Thyroid gland (tissue), 4 donors: ENCODE measurements at regions not wholly inside any gene's neighbourhood (a gene's known extent, or its start where the extent isn't known, plus 50 kb on each side); places are given as distances from the start of the nearest gene placed in this dataset.

Experiments used
- DNase-seq, 2 donors: peaks; one replicate each; pipeline ENCODE4 v3.0.0-alpha.2; 2019
- H3K27ac ChIP-seq, 3 donors: fragments of 200-600 bp; sonication (generic); 1 replicate in 2 of 3; 2 replicates in 1 of 3; pipeline ENCODE4 v1.5.1; 2016 to 2019; ENCODE audit warnings: mild to moderate bottlenecking in 1 of 3, moderate library complexity in 1 of 3
- H3K27me3 ChIP-seq: fragments of 200-600 bp; sonication (generic); one replicate; pipeline ENCODE4 v1.5.1; 2019
- H3K36me3 ChIP-seq, 2 donors: fragments of 200-600 bp; sonication (generic); one replicate each; pipeline ENCODE4 v1.5.1; 2016 to 2019
- H3K4me1 ChIP-seq, 2 donors: fragments of 200-600 bp; sonication (generic); one replicate each; pipeline ENCODE4 v1.5.1; 2017 to 2019
- H3K4me3 ChIP-seq, 3 donors: fragments of 200-600 bp; sonication (generic); replicated peaks in 1 of 3; 1 replicate in 2 of 3; 2 replicates in 1 of 3; pipeline ENCODE4 v1.5.1; 2016; ENCODE audit warnings: mild to moderate bottlenecking in 1 of 3
- H3K9me3 ChIP-seq: fragments of 200-600 bp; sonication (generic); one replicate; pipeline ENCODE4 v1.5.1; 2017
- POLR2A ChIP-seq, 2 donors: fragments of 450-650 bp; IDR thresholded peaks; one replicate each; pipeline ENCODE4 v1.6.1; 2017; ENCODE audit warnings: antibody characterized with exemption in 2 of 2, mild to moderate bottlenecking in 2 of 2, moderate library complexity in 1 of 2
- WGBS, 2 donors: methylation state at CpG; one replicate each; pipeline ENCODE4 v1.1.5; 2017; 5-methylcytosine and 5-hydroxymethylcytosine counted together
- intact Hi-C: fragments of 100-400 bp; cut with DNase I; formaldehyde crosslinking; loops from one replicate; pipeline ENCODE4 v1.15.1; 2023
- TF ChIP-seq, protein P1 (sequence below), 6 experiments: fragments of 200-600 bp in 3 of 6; fragments of 450-650 bp in 3 of 6; sonication (generic) in 3 of 6; IDR thresholded peaks; one replicate each; pipeline ENCODE4 v1.5.1; 2016 to 2019; ENCODE audit warnings: antibody characterized with exemption in 6 of 6, mild to moderate bottlenecking in 2 of 6, inconsistent platforms in 1 of 6, moderate library complexity in 1 of 6

DNA sequence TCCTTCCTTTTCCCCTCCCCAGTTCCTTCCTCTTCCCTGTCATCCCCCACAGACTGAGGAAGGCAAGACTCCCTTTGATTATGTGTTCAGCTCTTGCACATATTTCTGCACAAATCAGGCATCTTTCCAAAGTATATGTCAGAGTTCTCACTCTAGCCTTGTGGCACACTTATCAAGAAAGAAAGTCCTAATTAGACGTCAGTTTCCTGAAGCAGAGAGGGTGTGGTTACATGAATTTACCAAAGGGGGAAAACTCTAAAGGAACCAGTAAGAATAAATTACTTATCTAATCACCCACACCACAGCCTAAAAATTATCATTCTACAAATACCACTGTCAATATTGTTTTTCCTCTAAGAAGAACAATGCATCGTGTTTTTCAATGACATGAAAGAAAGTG, 120.7 kb upstream of the GRIP1 start:
- DNase-seq = no peak
- no peaks in the 10 kb centered on the region for H3K4me1 ChIP-seq
- no peak overlapping the region for H3K4me3 ChIP-seq
- no peak overlapping the region for H3K27ac ChIP-seq
- no peaks in the 10 kb centered on the region for H3K9me3 ChIP-seq
- TF ChIP-seq POLR2A (IDR thresholded peaks at IDR 0.05) = no peak
- TF ChIP-seq, protein P1, sequence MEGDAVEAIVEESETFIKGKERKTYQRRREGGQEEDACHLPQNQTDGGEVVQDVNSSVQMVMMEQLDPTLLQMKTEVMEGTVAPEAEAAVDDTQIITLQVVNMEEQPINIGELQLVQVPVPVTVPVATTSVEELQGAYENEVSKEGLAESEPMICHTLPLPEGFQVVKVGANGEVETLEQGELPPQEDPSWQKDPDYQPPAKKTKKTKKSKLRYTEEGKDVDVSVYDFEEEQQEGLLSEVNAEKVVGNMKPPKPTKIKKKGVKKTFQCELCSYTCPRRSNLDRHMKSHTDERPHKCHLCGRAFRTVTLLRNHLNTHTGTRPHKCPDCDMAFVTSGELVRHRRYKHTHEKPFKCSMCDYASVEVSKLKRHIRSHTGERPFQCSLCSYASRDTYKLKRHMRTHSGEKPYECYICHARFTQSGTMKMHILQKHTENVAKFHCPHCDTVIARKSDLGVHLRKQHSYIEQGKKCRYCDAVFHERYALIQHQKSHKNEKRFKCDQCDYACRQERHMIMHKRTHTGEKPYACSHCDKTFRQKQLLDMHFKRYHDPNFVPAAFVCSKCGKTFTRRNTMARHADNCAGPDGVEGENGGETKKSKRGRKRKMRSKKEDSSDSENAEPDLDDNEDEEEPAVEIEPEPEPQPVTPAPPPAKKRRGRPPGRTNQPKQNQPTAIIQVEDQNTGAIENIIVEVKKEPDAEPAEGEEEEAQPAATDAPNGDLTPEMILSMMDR (IDR thresholded peaks at IDR 0.05) = no peak
- H3K27me3 ChIP-seq = no peaks in the 10 kb centered on the region
- intact Hi-C loops = no loop called here
- 56 to 58% methylated on average over 2 of the region's 2 CpGs for WGBS, 2 donors
- H3K36me3 ChIP-seq = no peaks in the 10 kb centered on the region

DNA sequence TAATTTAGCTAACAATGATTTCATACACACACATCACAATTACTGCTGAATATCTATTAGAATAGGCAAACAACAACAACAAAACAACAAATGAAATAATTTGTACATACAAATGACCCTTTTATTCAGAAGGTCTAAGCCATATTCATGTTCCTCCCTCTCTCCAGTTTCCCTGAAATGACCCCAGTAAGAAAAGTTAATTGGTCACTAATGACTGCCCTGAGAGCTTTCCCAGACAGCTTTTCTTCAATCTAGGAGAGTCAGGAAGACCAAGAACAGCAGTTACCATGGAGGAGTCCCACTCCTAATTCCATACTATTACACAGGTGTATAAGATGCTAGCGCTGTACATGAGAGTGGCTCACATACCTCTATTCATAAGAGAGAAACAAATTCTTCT, 121.2 kb upstream of the GRIP1 start:
- Histone ChIP-seq H3K27ac (no peak overlapping the region), H3K36me3 (no peaks in the 10 kb centered on the region), H3K4me1 (no peaks in the 10 kb centered on the region), H3K27me3 (no peaks in the 10 kb centered on the region), H3K9me3 (no peaks in the 10 kb centered on the region), H3K4me3 (no peak overlapping the region)
- no peak for TF ChIP-seq POLR2A (IDR thresholded peaks at IDR 0.05)
- TF ChIP-seq, protein P1 (IDR thresholded peaks at IDR 0.05) = no peak
- intact Hi-C loops = no loop called here
- WGBS, 2 donors = 83 to 96% methylated on average over 1 of the region's 1 CpG
- DNase-seq = no peak

DNA sequence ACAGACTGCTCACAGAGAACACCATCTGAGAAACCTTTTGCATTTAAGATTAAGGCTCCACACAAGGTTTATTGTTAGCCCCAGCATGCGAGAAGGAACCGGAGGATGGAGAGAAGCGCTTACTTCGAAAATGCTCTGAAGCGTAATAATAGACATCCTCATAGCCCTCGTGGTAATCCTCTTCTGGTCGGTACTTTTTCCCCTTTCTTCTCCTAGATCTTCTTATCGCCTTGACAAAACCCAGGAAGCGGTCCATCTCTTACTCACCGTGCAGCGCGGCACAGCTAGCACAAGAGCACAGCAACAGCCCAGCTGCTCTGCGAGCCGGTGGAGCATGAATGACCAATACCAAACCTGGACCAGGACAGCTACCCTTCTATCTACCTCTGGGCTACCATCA, 125.1 kb upstream of the GRIP1 start:
- 51 to 59% methylated on average over 14 of the region's 14 CpGs for WGBS, 2 donors
- no peaks in the 10 kb centered on the region for H3K9me3 ChIP-seq
- TF ChIP-seq, protein P1 (IDR thresholded peaks at IDR 0.05) = no peak
- TF ChIP-seq POLR2A (IDR thresholded peaks at IDR 0.05) = no peak
- no peak overlapping the region for H3K4me3 ChIP-seq
- intact Hi-C loops = no loop called here
- no peaks in the 10 kb centered on the region for H3K4me1 ChIP-seq
- no peaks in the 10 kb centered on the region for H3K27me3 ChIP-seq
- no peaks in the 10 kb centered on the region for H3K36me3 ChIP-seq
- DNase-seq = peak; percentile 17 to 23
- H3K27ac ChIP-seq = no peak overlapping the region

DNA sequence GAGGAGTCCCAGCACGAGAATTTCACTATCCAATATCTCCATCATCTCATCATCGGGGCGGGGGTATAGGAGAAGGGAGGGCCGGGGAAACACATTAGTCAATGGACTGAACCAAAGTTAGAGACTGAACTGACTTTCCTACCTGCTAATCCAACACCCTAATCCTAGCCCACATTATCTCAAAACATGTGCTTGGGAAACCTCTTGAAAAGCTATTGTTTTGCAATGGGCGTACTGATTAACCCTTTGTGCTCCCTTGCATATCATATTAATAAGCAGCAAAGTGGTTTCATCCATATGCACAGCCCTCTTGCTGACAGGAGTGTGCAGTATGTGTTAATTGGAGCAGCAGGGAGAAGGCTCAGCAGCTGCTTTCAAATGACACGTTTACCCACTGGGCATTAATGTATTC, 125.7 kb upstream of the GRIP1 start:
- WGBS, 2 donors = 45 to 55% methylated on average over 6 of the region's 6 CpGs
- no peak overlapping the region for H3K4me3 ChIP-seq
- no peaks in the 10 kb centered on the region for H3K4me1 ChIP-seq
- no peak overlapping the region for H3K27ac ChIP-seq
- DNase-seq = no peak
- no peaks in the 10 kb centered on the region for H3K27me3 ChIP-seq
- H3K9me3 ChIP-seq = no peaks in the 10 kb centered on the region
- TF ChIP-seq POLR2A (IDR thresholded peaks at IDR 0.05) = no peak
- TF ChIP-seq, protein P1 (IDR thresholded peaks at IDR 0.05) = no peak
- H3K36me3 ChIP-seq = no peaks in the 10 kb centered on the region
- intact Hi-C loops = no loop called here

DNA sequence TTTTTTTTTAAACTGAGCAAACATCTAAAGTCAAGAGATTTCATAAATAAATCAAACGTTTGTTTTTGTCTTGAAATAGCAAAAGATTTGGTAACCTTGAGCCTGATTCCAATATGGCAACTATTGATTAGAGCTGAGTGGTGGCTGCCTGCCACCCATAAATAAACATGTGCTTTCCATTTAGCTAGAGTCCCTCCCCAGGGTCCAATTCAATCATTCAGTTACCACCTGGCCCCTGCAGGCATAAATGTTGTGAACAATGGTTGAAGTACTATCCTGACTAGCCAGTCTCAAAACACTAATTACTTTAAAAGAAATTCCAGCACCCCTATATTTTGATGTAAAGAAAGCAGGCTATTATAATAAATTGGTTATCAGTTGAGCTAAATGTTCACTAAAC, 129.7 kb upstream of the GRIP1 start:
- no peak for DNase-seq
- intact Hi-C loops = no loop called here
- Histone ChIP-seq H3K4me3 (no peak overlapping the region), H3K27ac (no peak overlapping the region), H3K9me3 (no peaks in the 10 kb centered on the region), H3K36me3 (no peaks in the 10 kb centered on the region), H3K4me1 (no peaks in the 10 kb centered on the region), H3K27me3 (no peaks in the 10 kb centered on the region)
- WGBS, 2 donors = 68 to 87% methylated on average over 1 of the region's 1 CpG
- TF ChIP-seq, protein P1 (IDR thresholded peaks at IDR 0.05) = no peak
- no peak for TF ChIP-seq POLR2A (IDR thresholded peaks at IDR 0.05)
